ENCODE measurements at regions not wholly inside any gene's neighbourhood (a gene's known extent, or its start where the extent isn't known, plus 50 kb on each side); places are given as distances from the start of the nearest gene placed in this dataset.
"Not testable (repeated sequence)": the region's sequence is repeated elsewhere in the genome, so short reads cannot be mapped to it uniquely, and the experiment has no call there.

DNA sequence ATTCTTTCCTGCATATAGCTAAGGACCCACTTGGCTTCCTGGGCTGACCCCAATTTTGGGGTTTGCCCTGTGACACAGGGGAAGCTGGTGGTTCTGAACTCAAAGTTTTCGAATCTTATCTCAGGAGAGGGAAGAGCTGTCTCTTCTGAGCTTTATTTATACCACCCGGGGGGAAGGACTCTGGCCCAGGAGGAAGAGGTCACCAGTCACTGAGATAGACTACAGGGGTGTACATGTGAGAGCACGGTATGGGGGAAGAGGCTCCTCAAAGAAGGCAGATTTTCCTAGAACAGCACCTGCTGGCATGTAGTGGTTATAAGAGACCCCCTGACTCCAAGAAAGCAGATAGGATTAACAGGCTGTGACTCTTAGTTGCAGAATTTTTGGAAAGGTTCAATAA, 101.8 kb upstream of the ELMO1 start:
- H3K27ac Mint-ChIP-seq: no peak overlapping the region
- DNase-seq: no peak
- H3K4me3 Mint-ChIP-seq: no peak overlapping the region
- H3K4me1 Mint-ChIP-seq (ENCODE audit: low read depth): no peaks in the 10 kb centered on the region
- intact Hi-C loops (cut with micrococcal nuclease): loop anchor here (10.0 kb wide), 1 partner anchor 284 kb away; no protein-coding TSS in a partner anchor
- H3K27me3 Mint-ChIP-seq (ENCODE audit: low read depth): peaks cover 10% of the 10 kb centered on the region
- H3K9me3 Mint-ChIP-seq: no peaks in the 10 kb centered on the region
- CTCF ChIA-PET: no interaction called here
- no peaks in the 10 kb centered on the region for H3K36me3 Mint-ChIP-seq (ENCODE audit: low read depth)

DNA sequence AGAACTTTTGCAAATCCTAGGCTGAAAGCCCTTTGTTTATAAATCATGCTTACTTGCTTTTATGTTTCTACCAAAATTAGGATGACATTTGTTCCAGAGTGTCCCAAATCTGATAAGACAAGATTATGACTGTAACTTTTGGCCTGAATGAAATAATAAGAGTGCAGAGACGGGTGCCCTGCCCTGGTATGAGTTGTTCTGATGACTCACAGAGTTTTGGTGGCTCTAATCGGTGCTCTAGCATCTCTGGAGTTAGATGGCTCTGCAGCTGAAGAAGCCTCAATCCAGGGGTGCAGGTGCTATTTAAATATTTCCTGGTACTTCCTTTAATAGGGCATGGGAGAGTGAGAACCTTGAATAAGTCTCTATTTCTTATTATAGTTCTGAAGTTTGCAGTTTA, 102.2 kb upstream of the ELMO1 start:
- no peak for DNase-seq
- Mint-ChIP-seq H3K36me3 (ENCODE audit: low read depth) (no peaks in the 10 kb centered on the region), H3K27me3 (ENCODE audit: low read depth) (peaks cover 10% of the 10 kb centered on the region), H3K4me1 (ENCODE audit: low read depth) (no peaks in the 10 kb centered on the region), H3K4me3 (no peak overlapping the region), H3K9me3 (no peaks in the 10 kb centered on the region), H3K27ac (no peak overlapping the region)
- CTCF ChIA-PET: no interaction called here
- intact Hi-C loops (cut with micrococcal nuclease): loop anchor here (10.0 kb wide), 1 partner anchor 284 kb away; no protein-coding TSS in a partner anchor

DNA sequence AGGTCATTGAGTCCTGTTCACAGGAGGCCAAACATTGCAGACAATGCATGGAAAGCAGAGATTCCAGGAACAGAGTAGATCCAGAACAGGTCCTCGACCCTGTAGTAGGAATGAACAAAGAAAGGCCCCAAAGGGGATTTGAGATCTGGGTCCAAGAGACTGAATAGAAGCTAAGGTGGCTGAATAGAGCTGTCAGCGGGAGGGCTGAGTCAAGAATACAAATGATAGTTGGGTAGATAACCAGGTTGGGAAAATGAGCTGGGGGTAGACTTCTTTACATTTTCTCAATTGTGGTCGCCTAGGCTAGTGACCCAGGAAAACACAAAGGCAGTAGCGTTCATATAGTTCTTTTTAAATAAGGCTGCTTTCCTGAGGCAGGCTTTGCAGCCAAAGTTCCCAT, 103.4 kb upstream of the ELMO1 start:
- no peak for DNase-seq
- H3K9me3 Mint-ChIP-seq: no peaks in the 10 kb centered on the region
- intact Hi-C loops (cut with micrococcal nuclease): loop anchor here (10.0 kb wide), 1 partner anchor 283 kb away; no protein-coding TSS in a partner anchor
- CTCF ChIA-PET: no interaction called here
- H3K36me3 Mint-ChIP-seq (ENCODE audit: low read depth): no peaks in the 10 kb centered on the region
- H3K27ac Mint-ChIP-seq: no peak overlapping the region
- H3K4me1 Mint-ChIP-seq (ENCODE audit: low read depth): no peaks in the 10 kb centered on the region
- H3K27me3 Mint-ChIP-seq (ENCODE audit: low read depth): peaks cover 10% of the 10 kb centered on the region
- no peak overlapping the region for H3K4me3 Mint-ChIP-seq

DNA sequence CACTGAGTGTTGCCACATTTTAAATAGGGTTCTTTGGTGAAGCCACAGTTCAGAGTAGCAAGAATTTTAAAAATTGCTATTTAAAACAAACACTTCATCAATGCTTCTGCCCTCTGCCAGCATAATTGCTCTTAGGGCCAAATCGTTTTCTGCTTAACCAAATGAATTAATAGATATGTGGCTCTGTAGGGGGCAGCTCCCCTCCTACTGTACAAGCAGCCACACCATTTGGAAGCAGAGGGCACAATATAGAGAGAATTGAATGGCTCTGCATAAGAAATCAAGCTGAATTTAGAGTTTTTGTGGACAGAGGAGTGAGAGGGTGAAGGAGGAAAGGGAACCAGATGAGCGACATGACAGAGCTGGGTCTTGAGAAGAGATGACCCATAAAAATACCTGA, 103.8 kb upstream of the ELMO1 start:
- H3K4me1 Mint-ChIP-seq (ENCODE audit: low read depth); DNase-seq; H3K4me3 Mint-ChIP-seq; H3K27ac Mint-ChIP-seq; H3K9me3 Mint-ChIP-seq; CTCF ChIA-PET; H3K36me3 Mint-ChIP-seq (ENCODE audit: low read depth): not testable (repeated sequence)
- intact Hi-C loops (cut with micrococcal nuclease): loop anchor here (10.0 kb wide), 1 partner anchor 282 kb away; no protein-coding TSS in a partner anchor
- H3K27me3 Mint-ChIP-seq (ENCODE audit: low read depth): peaks cover 10% of the 10 kb centered on the region

DNA sequence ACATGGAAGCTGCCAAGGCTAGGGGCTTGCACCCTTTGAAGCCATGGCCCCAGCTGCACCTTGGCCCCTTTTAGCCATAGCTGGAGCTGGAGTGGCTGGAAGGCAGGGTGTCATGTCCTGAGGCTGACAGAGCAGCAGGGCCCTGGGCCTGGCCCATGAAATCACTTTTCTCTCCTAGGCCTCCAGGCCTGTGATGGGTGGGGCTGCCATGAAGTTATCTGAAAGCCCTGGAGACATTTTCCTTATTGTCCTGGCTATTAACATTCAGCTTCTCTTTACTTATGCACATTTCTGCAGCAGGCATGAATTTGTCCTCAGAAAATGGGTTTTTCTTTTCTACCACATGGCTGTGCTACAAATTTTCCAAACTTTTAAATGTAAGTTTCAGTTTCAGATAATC, 106.9 kb upstream of the ELMO1 start:
- CTCF ChIA-PET: no interaction called here
- intact Hi-C loops (cut with micrococcal nuclease): loop anchor here (10.0 kb wide), 1 partner anchor 279 kb away; no protein-coding TSS in a partner anchor
- H3K36me3 Mint-ChIP-seq (ENCODE audit: low read depth): no peaks in the 10 kb centered on the region
- DNase-seq: no peak
- H3K9me3 Mint-ChIP-seq: no peaks in the 10 kb centered on the region
- peaks cover 13% of the 10 kb centered on the region for H3K27me3 Mint-ChIP-seq (ENCODE audit: low read depth)
- no peak overlapping the region for H3K4me3 Mint-ChIP-seq
- H3K4me1 Mint-ChIP-seq (ENCODE audit: low read depth): no peaks in the 10 kb centered on the region
- no peak overlapping the region for H3K27ac Mint-ChIP-seq

DNA sequence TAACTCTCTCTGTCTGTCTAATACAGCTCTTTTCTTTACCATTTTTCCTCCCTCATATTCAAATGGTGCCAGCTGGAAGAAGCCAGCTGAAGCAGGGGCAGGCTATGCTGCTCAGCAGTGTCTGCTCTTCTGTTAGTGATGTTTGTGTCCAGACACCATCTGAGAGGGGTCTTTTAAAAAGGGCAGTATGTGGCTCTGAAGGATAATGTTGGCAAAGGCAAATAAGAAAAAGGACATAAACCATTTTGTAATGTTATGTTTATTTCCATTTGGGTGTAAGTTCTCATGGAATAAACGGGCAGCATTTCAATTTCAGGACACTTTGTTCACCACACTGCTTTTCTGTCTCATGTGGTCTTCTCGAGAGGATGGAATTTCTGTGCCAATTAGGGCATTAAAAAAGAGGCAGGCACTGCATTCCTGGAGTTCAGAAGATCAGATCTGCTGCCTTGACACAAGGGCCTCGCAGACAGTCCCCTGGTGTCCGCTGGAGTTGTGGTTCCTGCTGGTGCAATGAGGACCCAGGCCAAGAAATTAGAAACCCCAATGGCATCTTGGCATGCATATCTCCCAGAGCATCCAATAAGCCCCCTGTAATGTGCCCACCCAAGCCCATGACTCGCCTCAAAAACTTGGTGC, 109.0 kb upstream of the ELMO1 start:
- Mint-ChIP-seq H3K36me3 (ENCODE audit: low read depth) (no peaks in the 10 kb centered on the region), H3K27ac (no peak overlapping the region), H3K4me1 (ENCODE audit: low read depth) (no peaks in the 10 kb centered on the region), H3K4me3 (no peak overlapping the region), H3K27me3 (ENCODE audit: low read depth) (peaks cover 7% of the 10 kb centered on the region), H3K9me3 (no peaks in the 10 kb centered on the region)
- no peak for DNase-seq
- intact Hi-C loops (cut with micrococcal nuclease): loop anchor here (10.0 kb wide), 1 partner anchor 277 kb away; no protein-coding TSS in a partner anchor
- CTCF ChIA-PET: no interaction called here

DNA sequence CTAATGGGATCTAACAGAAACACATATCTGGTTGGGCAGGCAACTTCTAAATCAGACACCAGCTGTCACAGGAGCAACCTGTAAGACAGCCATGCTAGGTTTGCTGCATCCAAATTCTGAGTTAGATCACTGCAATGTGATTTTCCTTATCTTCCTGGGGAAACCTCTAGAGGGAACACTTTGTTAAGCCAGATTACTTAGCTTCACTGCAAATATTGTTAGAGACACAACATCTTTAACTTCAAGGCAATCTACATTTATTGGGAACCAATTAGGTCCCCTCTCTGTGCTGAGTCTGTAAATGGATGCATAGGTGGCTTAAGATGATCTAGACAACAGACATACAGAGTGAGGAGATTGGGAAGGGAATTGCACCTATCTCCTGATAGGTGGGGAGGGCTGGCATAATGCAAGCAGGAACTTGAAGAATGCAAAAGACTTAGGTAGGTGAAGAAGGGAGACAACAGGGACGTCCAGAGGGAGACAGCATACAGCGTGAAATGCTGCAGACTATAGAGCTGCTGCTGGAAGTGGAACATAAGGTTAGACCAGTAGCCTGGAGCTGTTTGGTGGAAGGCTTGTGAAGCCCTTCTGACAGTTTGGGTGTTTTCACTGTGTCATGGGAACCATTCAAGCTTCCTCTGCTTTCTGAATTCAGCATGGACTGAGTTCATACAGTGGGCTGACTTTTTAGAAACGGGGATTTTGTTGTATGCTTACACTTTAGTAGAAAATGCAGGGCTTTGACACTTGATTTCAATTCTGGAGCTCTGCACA, 109.8 kb upstream of the ELMO1 start:
- Mint-ChIP-seq H3K27me3 (ENCODE audit: low read depth) (peaks cover 2% of the 10 kb centered on the region), H3K4me3 (no peak overlapping the region), H3K9me3 (no peaks in the 10 kb centered on the region), H3K36me3 (ENCODE audit: low read depth) (no peaks in the 10 kb centered on the region), H3K27ac (no peak overlapping the region), H3K4me1 (ENCODE audit: low read depth) (no peaks in the 10 kb centered on the region)
- CTCF ChIA-PET: interaction anchor here (0.8 kb wide), 1 partner anchor 275 kb away, joined by 3 read pairs; no protein-coding TSS in a partner anchor
- intact Hi-C loops (cut with micrococcal nuclease): loop anchor here (10.0 kb wide), 1 partner anchor 276 kb away; no protein-coding TSS in a partner anchor
- DNase-seq: no peak

DNA sequence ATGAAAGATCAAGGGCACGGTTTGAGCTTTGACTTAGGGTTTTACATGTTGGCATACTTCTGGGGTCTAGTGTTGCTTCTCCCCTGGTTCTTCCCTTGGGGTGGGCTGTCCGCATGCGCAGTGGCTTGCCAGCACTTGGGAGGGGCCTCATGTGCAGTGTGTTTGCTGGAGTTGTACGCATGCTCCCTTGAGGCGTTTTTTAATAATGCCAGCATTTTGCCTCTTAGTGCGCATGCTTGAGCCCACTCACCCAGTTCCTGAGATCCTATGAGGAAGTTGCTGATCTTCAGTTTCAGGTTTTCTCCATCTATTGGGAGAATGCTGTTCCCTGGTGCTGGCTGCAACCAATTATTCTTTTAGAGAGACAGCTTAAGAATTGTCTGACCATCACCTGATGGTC, 113.4 kb upstream of the GPR141 start:
- Mint-ChIP-seq H3K27me3 (ENCODE audit: low read depth) (peaks cover 27% of the 10 kb centered on the region), H3K9me3 (no peaks in the 10 kb centered on the region), H3K27ac (no peak overlapping the region), H3K4me1 (ENCODE audit: low read depth) (no peaks in the 10 kb centered on the region), H3K36me3 (ENCODE audit: low read depth) (peaks cover 1% of the 10 kb centered on the region), H3K4me3 (no peak overlapping the region)
- intact Hi-C loops (cut with micrococcal nuclease): no loop called here
- DNase-seq: no peak
- CTCF ChIA-PET: no interaction called here

DNA sequence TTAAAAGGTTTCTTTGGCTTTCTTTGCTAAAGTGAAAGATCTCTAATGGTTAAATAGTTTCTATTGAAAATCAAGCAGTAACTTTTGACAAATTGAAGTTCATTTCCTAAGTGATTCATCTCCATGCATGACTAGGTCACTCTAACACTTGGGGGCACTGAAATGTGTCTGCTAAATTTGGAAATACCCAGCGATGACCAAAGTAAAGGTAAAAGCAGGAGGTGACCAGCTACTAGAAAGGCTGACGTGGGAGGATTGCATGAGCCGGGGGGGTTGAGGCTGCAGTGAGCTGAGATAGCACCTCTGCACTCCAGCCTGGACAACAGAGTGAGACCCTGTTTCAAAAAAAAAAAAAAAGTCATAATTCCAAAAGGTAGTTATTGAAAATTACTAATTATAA, 111.8 kb upstream of the GPR141 start:
- Mint-ChIP-seq H3K27ac (no peak overlapping the region), H3K36me3 (ENCODE audit: low read depth) (peaks cover 1% of the 10 kb centered on the region), H3K27me3 (ENCODE audit: low read depth) (peaks cover 27% of the 10 kb centered on the region), H3K9me3 (no peaks in the 10 kb centered on the region), H3K4me1 (ENCODE audit: low read depth) (no peaks in the 10 kb centered on the region), H3K4me3 (no peak overlapping the region)
- CTCF ChIA-PET: no interaction called here
- intact Hi-C loops (cut with micrococcal nuclease): no loop called here
- DNase-seq: no peak

DNA sequence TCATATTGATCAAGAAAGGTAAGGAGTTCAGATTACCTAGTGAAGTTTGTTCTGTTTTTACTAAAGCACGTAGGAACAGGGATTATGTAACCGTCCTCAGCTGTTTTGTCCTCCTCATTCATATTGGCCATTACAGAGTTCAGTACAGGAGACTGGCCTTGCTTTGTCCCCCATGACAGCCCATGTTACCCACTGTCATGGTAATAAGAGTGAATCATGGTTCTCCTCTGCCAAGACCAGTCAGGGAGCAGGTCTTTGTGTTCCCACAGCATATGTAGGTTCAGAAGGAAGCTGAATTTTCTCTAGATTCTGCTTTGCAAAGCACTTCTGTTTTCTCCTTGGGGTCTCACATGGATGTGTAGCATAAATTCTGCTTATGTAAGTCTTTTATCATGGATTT, 106.2 kb upstream of the GPR141 start:
- no peaks in the 10 kb centered on the region for H3K9me3 Mint-ChIP-seq
- DNase-seq: no peak

DNA sequence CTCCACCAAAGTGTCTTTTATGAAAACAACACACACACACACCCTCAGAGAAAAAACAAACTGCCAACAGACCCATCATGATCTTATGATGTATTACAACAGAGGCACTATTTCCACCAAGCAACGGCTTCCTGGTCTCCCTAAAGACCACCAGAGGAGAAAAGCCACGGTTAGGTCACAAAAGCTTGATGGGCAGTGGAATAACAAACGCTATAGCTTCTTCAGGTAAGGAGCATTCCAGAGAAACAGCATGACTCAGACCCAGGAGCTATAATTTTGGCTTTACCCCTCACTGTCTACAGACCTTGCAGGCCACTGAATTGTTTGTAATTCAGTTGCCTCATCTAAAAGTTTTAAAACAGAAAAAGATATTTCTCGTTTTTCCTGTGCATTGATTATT, 105.7 kb upstream of the GPR141 start:
- no peaks in the 10 kb centered on the region for H3K4me1 Mint-ChIP-seq (ENCODE audit: low read depth)
- peaks cover 2% of the 10 kb centered on the region for H3K27me3 Mint-ChIP-seq (ENCODE audit: low read depth)
- H3K27ac Mint-ChIP-seq: no peak overlapping the region
- no peak overlapping the region for H3K4me3 Mint-ChIP-seq
- intact Hi-C loops (cut with micrococcal nuclease): no loop called here
- no peaks in the 10 kb centered on the region for H3K36me3 Mint-ChIP-seq (ENCODE audit: low read depth)
- no peaks in the 10 kb centered on the region for H3K9me3 Mint-ChIP-seq
- DNase-seq: no peak
- CTCF ChIA-PET: no interaction called here

More for the DNA sequence above, 106.2 kb upstream of the GPR141 start:
- Mint-ChIP-seq H3K27me3 (ENCODE audit: low read depth) (peaks cover 2% of the 10 kb centered on the region), H3K4me3 (no peak overlapping the region), H3K4me1 (ENCODE audit: low read depth) (no peaks in the 10 kb centered on the region), H3K36me3 (ENCODE audit: low read depth) (no peaks in the 10 kb centered on the region), H3K27ac (no peak overlapping the region)
- CTCF ChIA-PET: no interaction called here
- intact Hi-C loops (cut with micrococcal nuclease): no loop called here

DNA sequence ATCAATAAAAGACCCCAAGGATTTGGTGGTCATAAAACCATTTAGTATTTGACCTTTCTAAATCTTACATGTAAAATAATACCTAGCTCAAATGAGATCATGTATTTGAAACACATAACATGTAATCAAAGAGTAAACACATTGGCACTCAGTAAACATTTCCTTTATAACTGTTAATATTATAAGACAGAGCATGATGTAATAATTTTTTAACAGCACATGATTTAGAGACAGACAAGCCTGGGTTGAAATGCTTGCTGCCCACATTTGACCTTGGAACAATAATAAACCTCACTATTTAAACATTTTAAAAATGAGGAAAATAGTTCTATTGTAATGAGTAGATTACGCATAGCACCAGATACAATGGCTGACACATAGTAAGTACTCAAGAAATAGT, 105.2 kb upstream of the GPR141 start:
- no peak overlapping the region for H3K4me3 Mint-ChIP-seq

DNA sequence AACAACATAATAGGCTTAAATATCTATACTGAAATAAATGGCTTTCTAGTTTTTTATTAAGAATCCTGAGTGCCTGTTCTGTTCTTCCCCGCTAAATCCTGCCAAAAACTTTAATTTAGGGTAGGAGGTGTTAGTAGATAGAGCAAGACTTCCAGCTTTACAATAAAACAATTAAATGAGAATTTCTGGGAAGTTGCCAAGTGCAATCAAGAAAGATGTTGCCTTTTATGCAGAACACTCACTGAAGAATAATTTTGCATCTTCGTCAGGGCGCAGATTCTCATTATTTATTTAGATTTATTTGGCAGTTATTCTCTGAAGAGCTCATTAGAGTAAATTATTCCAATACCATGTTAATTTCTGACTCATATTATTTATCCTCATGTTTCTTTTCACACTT, 103.2 kb upstream of the GPR141 start:
- intact Hi-C loops (cut with micrococcal nuclease): no loop called here
- H3K4me3 Mint-ChIP-seq: no peak overlapping the region
- H3K9me3 Mint-ChIP-seq: no peaks in the 10 kb centered on the region
- CTCF ChIA-PET: interaction anchor here (1.2 kb wide), 1 partner anchor 63 kb away, joined by 4 read pairs; no protein-coding TSS in a partner anchor
- no peak overlapping the region for H3K27ac Mint-ChIP-seq
- no peaks in the 10 kb centered on the region for H3K4me1 Mint-ChIP-seq (ENCODE audit: low read depth)
- no peak for DNase-seq
- H3K27me3 Mint-ChIP-seq (ENCODE audit: low read depth): peaks cover 7% of the 10 kb centered on the region
- no peaks in the 10 kb centered on the region for H3K36me3 Mint-ChIP-seq (ENCODE audit: low read depth)

More for the DNA sequence above, 105.2 kb upstream of the GPR141 start:
- H3K36me3 Mint-ChIP-seq (ENCODE audit: low read depth): no peaks in the 10 kb centered on the region
- intact Hi-C loops (cut with micrococcal nuclease): no loop called here
- no peak for DNase-seq
- no peaks in the 10 kb centered on the region for H3K9me3 Mint-ChIP-seq
- H3K27ac Mint-ChIP-seq: no peak overlapping the region
- H3K27me3 Mint-ChIP-seq (ENCODE audit: low read depth): peaks cover 2% of the 10 kb centered on the region
- CTCF ChIA-PET: interaction anchor here (1.2 kb wide), 1 partner anchor 154 kb away, joined by 3 read pairs; no protein-coding TSS in a partner anchor
- H3K4me1 Mint-ChIP-seq (ENCODE audit: low read depth): no peaks in the 10 kb centered on the region

Measured in activated naive CD4-positive, alpha-beta T cell treated with anti-CD3 and anti-CD28 coated beads for 36 hours (primary cell).